ENCODE measurements at regions not wholly inside any gene's neighbourhood (a gene's known extent, or its start where the extent isn't known, plus 50 kb on each side); places are given as distances from the start of the nearest gene placed in this dataset.
A peak's percentile ranks its signal among the peaks of the same experiment; 100 is the strongest.
"Not testable (repeated sequence)": the region's sequence is repeated elsewhere in the genome, so short reads cannot be mapped to it uniquely, and the experiment has no call there.

DNA sequence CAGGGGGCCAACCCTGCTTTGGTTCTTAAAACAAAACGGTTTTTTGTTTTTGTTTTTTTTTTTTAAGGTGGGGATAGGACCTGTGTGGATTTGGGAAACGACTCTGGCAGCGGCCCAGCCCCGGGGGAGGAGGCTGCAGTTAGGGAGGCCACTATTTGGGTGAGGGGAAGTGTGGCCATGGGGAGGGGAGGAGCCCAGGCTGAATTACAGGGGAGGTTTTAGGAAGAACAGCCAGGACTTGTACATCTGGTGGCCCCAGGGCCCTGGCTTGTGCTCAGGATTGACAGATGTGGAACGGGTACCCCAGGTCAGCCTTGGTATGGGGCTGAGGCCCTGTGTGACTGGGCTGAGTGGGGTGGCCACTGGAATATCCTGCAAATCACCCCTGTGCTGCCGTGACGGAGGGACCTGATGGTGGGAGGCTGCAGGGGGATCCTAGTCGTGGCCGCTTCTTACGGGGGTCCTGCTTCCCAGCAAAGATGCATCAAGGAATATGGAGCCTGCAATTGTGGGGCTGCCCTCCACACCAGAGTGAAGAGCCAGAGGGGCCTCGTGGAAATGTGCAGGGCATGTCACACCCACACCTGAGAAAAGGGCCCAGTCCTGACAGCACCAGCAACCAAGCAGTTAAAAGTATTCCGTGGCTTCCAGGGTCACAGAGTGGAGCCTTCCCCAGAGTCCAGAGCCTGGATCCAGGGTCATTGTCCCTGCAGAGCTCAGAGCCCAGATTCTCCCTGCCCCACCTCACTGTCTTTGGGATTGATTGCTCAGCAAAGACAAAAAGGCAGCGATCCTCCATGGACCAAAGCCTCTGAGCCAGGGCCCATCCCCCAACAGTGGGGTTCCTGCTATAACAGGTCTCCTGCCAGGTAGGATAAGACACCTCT is 55.2 kb upstream of the WNT7B start:
- H3K9me3 ChIP-seq (ENCODE audit: insufficient read depth, low read length): no peaks in the 10 kb centered on the region
- no peak overlapping the region for H3K27ac ChIP-seq (ENCODE audit: low read length)
- no peak overlapping the region for H3K9ac ChIP-seq (ENCODE audit: low read length)
- H3K4me2 ChIP-seq (ENCODE audit: low read length): no peak overlapping the region
- no peaks in the 10 kb centered on the region for H3K36me3 ChIP-seq (replicated peaks; ENCODE audit: low read depth, low read length)
- H3K79me2 ChIP-seq (ENCODE audit: low read length): peaks cover 4% of the 10 kb centered on the region; the same call in 1 of the 2 replicates
- peaks cover 18% of the 10 kb centered on the region for H3K4me1 ChIP-seq (ENCODE audit: low read length)
- H2AFZ ChIP-seq (ENCODE audit: low read depth, low read length): no peak overlapping the region
- no peak for TF ChIP-seq EZH2phosphoT487 (IDR thresholded peaks at IDR 0.05; ENCODE audit: low read depth)
- TF ChIP-seq, protein P1, sequence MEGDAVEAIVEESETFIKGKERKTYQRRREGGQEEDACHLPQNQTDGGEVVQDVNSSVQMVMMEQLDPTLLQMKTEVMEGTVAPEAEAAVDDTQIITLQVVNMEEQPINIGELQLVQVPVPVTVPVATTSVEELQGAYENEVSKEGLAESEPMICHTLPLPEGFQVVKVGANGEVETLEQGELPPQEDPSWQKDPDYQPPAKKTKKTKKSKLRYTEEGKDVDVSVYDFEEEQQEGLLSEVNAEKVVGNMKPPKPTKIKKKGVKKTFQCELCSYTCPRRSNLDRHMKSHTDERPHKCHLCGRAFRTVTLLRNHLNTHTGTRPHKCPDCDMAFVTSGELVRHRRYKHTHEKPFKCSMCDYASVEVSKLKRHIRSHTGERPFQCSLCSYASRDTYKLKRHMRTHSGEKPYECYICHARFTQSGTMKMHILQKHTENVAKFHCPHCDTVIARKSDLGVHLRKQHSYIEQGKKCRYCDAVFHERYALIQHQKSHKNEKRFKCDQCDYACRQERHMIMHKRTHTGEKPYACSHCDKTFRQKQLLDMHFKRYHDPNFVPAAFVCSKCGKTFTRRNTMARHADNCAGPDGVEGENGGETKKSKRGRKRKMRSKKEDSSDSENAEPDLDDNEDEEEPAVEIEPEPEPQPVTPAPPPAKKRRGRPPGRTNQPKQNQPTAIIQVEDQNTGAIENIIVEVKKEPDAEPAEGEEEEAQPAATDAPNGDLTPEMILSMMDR (IDR thresholded peaks at IDR 0.05; ENCODE audit: low read depth, low read length): no peak
- H4K20me1 ChIP-seq (ENCODE audit: insufficient read depth, low read length): no peaks in the 10 kb centered on the region
- no peak overlapping the region for H3K4me3 ChIP-seq (ENCODE audit: low read length)
- H3K27me3 ChIP-seq (ENCODE audit: low read depth, low read length): no peaks in the 10 kb centered on the region

DNA sequence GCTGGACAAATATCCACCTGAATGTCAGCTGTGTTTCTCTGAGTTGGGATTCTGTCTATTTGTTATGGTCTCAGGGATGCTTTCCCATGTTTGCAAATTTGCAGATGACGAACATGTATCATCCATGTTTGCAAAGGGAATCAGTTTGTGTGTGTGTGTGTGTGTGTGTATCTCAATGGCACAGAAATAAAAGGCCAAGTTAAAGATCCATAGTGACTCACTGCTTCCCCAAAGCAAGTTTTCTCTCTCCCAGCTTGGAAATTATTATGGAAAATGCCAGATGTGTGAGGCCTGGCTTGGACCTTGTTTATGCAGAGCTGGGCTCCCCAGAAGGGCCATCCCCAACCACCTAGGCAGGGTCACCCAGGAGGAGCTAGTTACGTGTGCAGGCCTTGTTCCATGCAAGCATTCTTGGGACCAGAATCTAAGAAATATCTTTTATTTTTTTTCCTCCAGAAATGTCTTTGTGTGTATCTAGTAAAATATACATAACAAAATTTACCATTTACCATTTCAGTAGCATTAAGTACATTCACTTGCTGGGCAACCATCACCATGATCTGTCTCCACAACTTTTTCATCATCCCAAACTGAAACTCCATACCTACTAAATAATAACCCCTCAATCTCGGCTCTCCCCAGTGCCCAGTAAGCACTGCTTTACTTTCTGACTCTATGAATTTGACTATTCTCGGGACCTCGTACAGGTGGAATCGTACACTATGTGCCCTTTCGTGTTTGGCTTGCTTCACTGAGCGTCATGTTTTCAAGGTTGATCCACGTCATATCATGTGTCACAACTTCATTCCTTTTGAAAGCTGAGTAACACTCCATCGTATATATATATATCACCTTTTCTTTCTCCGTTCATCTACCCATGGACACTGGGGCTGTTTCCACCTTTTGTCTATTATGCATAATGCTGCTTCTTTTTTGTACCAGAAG is 56.6 kb upstream of the WNT7B start:
- TF ChIP-seq EZH2phosphoT487 (IDR thresholded peaks at IDR 0.05; ENCODE audit: low read depth): no peak
- TF ChIP-seq, protein P1 (IDR thresholded peaks at IDR 0.05; ENCODE audit: low read depth, low read length): no peak
- Histone ChIP-seq H3K27me3 (ENCODE audit: low read depth, low read length) (no peaks in the 10 kb centered on the region), H3K9me3 (ENCODE audit: insufficient read depth, low read length) (no peaks in the 10 kb centered on the region), H3K9ac (ENCODE audit: low read length) (no peak overlapping the region), H3K4me1 (ENCODE audit: low read length) (peaks cover 13% of the 10 kb centered on the region), H3K4me2 (ENCODE audit: low read length) (no peak overlapping the region), H3K79me2 (ENCODE audit: low read length) (peaks cover 4% of the 10 kb centered on the region; the same call in 1 of the 2 replicates), H4K20me1 (ENCODE audit: insufficient read depth, low read length) (no peaks in the 10 kb centered on the region), H3K36me3 (replicated peaks; ENCODE audit: low read depth, low read length) (no peaks in the 10 kb centered on the region), H3K4me3 (ENCODE audit: low read length) (no peak overlapping the region), H2AFZ (ENCODE audit: low read depth, low read length) (no peak overlapping the region), H3K27ac (ENCODE audit: low read length) (no peak overlapping the region)

DNA sequence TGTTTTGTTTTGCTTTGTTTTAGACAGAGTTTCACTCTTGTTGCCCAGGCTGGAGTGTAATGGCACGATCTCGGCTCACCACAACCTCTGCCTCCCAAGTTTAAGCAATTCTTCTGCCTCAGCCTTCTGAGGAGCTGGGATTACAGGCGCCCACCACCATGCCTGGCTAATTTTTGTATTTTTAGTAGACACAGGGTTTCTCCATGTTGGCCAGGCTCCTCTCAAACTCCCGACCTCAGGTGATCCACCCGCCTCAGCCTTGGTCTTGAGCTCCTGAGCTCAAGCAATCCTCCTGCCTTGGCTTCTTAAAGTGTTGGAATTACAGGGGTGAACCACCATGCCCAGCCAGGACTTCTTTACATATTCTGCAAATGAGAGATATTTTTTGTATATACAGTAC is 57.5 kb upstream of the WNT7B start:
- not testable (repeated sequence) for H3K4me2 ChIP-seq (ENCODE audit: low read length); H4K20me1 ChIP-seq (ENCODE audit: insufficient read depth, low read length); H3K27me3 ChIP-seq (ENCODE audit: low read depth, low read length); H3K79me2 ChIP-seq (ENCODE audit: low read length); H3K9me3 ChIP-seq (ENCODE audit: insufficient read depth, low read length); H3K27ac ChIP-seq (ENCODE audit: low read length); H3K9ac ChIP-seq (ENCODE audit: low read length); H2AFZ ChIP-seq (ENCODE audit: low read depth, low read length); H3K36me3 ChIP-seq (replicated peaks; ENCODE audit: low read depth, low read length)
- Histone ChIP-seq H3K4me1 (ENCODE audit: low read length) (peaks cover 13% of the 10 kb centered on the region), H3K4me3 (ENCODE audit: low read length) (peak overlapping the region; percentile 83; the same call in 1 of the 2 replicates)

DNA sequence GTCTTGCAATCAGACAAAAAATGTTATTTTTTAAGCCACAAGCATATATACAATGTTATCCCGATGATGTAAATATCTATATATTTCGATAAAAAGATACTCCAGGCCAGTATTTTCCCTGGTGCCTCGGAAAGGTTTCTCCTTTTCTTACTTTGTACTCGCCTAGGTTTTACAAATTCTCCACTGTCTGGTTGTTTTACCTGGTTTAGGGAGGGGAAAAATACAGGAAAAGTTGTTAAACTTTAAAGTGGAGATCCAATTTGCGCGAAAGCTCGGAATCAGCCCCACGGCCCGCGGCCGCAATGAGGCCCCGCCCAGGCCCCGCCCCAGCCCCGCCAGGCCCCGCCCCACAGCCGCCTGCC is 58.4 kb upstream of the WNT7B start:
- peaks cover 4% of the 10 kb centered on the region; the same call in 1 of the 2 replicates for H3K79me2 ChIP-seq (ENCODE audit: low read length)
- H3K4me3 ChIP-seq (ENCODE audit: low read length): peak overlapping the region; percentile 83
- peaks cover 13% of the 10 kb centered on the region for H3K4me1 ChIP-seq (ENCODE audit: low read length)
- H4K20me1 ChIP-seq (ENCODE audit: insufficient read depth, low read length): no peaks in the 10 kb centered on the region
- no peaks in the 10 kb centered on the region for H3K9me3 ChIP-seq (ENCODE audit: insufficient read depth, low read length)
- H3K9ac ChIP-seq (ENCODE audit: low read length): peak overlapping the region; percentile 86
- H3K36me3 ChIP-seq (replicated peaks; ENCODE audit: low read depth, low read length): no peaks in the 10 kb centered on the region
- H2AFZ ChIP-seq (ENCODE audit: low read depth, low read length): peak overlapping the region; percentile 81; the same call in 1 of the 2 replicates
- no peaks in the 10 kb centered on the region for H3K27me3 ChIP-seq (ENCODE audit: low read depth, low read length)
- H3K27ac ChIP-seq (ENCODE audit: low read length): no peak overlapping the region
- peak overlapping the region; percentile 86 for H3K4me2 ChIP-seq (ENCODE audit: low read length)
- no peak for TF ChIP-seq EZH2phosphoT487 (IDR thresholded peaks at IDR 0.05; ENCODE audit: low read depth)
- TF ChIP-seq, protein P1 (IDR thresholded peaks at IDR 0.05; ENCODE audit: low read depth, low read length): no peak
